Hindlimb muscle (tissue), 1 donor: ENCODE measurements at regions not wholly inside any gene's neighbourhood (a gene's known extent, or its start where the extent isn't known, plus 50 kb on each side); places are given as distances from the start of the nearest gene placed in this dataset.

Source experiments
- DNase-seq: peaks from one replicate; pipeline ENCODE4 v3.0.0-alpha.2; 2013

DNA sequence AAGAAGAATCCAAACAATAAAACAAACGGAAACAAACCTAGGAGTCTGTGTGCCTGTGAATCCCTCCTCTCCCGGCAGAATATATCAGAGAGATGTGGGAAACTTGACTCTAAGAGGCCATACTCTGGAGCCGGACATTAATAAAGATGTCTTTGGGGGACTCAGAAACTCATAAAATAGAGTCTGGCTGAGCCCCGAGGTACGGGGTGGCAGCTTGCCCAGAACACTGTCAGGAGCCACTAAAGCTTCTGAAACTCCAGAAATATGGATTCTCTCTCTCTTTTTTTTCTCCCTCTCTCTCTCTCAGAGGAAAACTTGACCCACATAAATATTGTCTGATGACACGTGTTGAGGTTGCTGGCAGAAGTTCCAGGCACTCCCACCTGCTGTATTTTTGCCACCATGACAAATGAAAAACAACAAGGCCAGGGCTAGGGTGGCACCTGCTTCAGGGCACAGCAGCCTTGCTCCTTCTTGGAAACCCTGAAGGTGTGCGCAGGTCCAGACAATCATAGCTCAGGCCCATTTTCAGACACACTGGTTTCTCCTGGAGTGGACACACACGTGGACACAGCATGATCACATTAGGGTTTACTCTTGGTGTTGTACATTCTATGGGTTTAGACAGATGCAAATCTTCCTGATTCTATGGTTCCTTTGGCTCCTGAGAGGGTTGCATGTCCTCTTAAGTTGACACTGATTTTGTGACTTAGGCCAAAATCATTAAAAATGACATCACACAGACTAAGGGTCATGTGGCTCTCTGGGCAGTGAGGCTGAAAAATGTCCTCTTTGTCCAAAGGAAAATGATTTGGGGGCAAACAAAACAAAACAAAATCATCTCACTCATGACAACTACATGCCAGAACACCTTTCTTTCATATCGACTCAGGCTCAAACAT, 282.6 kb upstream of the IRX3 start:
- DNase-seq: peak; percentile 51

DNA sequence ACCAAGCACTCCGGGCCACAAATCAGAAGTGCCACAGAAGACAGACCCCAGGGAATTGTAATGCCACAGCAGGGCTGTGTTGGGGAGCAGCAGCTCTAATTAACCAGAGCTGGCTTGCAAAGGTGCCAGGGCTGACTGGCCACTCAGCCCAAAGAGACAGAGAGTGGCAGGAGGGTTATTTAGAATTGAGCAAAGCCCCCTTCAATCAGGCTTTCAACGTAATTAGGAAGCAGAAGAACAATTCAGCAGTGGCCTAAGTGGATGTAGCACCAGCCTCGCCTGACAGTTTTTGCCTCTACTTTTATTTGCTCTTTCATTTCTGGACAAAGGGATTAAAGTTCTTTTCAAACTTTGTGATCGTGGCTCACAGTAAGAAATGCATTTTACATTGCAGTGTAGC, 278.3 kb upstream of the IRX3 start:
- DNase-seq: no peak

GRCh38 chr16:54554581-54554980, 268.0 kb upstream of the IRX3 start:
- DNase-seq: no peak

DNA sequence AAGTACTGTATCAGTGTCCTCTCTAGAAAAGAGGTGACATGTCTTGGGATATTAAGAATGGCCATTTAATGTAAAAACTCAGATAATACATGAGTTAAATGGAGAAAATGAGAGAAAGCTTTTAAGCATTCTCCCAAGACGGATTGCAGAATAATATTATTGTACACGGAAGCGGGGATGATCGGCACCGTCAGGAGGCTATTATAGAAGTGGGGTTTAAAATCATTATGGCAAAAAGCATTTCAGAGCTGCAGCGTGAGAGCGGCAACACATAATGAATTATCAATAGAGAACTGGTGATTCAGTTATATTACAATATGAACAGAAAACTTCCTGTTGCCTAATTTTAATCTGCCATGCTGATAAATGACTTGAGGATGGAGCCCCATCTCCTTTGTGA, 261.7 kb upstream of the IRX3 start:
- no peak for DNase-seq

DNA sequence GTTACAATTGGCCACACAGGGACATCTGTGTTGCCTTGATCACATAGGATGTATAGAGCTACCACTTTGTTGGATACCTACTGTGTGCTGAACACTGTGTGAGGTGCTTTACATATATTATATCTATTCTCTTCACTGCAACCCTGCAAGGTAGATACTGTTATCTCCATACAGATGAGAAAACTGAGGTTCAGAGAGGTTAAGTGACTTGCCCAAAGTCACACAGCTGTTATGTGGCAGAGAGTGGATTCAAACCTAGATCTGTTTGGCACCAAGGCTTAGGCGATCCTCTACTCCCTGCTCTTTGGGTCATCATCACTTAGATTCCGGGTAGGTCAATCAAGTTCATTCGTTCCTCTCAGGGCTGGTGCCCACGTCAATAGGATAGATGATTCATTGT, 260.5 kb upstream of the IRX3 start:
- no peak for DNase-seq

- DNase-seq: peak; percentile 62
Measured at GRCh38 chr16:54546521-54546920, 259.9 kb upstream of the IRX3 start.

GRCh38 chr16:54545854-54546511, 259.4 kb upstream of the IRX3 start:
- DNase-seq: peak; percentile 5

- DNase-seq: no peak
Measured at GRCh38 chr16:54544553-54545180, 258.1 kb upstream of the IRX3 start.

DNA sequence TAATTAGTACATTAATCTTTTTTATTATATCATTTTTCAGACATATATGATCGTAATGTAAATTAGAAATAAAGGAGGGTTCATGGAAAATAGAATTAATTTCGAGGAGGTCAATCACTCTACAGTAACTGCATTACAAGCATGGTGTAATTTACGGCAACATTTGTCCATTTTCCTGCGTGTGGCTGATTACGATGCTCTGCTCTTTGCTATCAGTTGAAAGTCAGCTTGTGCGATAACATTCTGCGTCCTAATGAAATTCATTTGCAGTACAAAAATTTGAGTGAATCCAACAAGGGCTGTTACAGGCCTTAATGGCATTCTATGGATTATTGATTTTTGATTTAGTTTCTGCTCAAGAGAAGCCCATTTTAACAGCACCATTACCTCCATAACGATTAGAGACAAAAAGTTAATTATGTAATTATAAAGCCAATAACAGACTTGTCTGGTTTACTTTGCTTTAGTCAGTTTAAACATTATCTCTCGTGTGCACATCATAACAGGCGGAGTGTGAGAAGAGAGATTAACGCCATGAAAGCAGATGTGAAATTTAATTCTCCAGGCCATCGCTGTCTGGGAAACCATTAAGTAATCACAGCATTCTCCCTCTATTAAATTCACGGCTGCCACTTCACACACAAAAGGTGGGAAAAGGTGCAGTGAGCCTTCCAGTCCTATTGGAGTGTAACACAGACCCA, 256.4 kb upstream of the IRX3 start:
- DNase-seq: no peak

DNA sequence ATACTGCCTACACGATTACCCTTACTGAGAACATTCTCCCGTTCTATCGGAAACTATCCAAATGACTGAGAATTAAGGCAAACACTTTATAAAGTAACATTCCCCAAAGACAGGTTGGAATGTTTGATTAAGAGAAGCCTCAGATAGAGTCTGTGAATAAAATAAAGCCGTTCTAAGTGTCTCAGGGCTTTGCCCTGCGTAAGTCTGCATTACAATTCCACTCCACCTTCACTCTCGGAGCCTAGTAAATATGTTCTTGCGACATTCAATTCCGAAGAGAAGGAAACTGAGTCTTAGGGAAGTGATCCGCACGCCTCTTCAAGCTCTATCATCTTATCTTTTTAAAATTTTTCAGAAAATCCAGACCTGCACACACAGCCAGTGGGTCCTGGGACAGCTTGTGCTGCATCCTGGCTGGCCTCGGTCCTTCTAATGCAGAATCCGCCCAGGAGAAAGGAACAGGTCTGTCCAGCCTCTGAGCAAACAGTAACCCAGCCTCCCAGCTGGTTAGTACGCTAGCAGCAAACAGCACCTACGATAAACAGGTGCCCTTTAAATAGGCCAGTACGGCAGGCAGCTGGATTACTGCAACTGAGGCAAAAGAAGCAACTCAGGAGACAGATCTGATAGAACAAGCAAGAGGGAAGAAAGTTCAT, 254.1 kb upstream of the IRX3 start:
- no peak for DNase-seq

DNA sequence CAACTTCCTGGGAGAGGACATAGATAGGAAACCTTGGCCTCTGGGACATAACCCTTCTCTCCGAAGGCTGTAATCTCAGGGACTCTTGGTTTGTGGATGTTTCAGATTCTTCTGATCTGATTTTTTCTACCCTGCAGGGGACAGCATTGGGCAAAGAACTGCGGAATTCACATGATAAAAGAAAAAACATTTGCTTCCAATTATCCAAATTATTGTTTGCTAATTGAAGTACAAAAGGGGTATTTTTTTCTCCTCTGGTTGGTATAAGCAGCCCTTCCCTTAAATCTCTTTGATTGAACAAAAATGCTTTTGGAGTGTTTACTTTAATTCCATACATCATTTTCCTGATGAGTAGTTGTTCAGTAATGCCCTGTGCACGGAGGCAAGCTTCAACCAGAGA, 251.7 kb upstream of the IRX3 start:
- DNase-seq: no peak

- DNase-seq: no peak
Measured at GRCh38 chr16:54533856-54534490, 247.4 kb upstream of the IRX3 start.

DNA sequence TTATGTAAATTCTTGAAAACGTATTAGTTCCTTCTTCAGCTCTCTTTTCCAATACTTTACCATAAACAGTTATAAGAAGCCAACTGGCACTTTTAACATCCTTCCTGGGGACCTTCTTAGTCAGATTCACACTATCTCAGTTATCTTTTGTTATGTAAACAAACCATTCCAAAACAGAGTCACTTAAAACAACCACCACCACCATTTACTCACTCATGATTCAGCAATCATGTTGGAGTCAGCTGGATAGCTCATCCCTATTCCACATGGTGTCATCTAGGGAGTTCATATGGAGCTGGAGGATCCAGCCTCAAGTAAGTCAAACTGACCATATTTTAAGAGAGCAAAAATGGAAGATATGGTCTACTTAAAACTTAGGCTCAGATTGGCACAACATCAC, 240.3 kb upstream of the IRX3 start:
- DNase-seq: no peak

- no peak for DNase-seq
Measured at GRCh38 chr16:54526087-54526486, 239.5 kb upstream of the IRX3 start.

GRCh38 chr16:54525104-54525503, 238.5 kb upstream of the IRX3 start:
- DNase-seq: no peak

DNA sequence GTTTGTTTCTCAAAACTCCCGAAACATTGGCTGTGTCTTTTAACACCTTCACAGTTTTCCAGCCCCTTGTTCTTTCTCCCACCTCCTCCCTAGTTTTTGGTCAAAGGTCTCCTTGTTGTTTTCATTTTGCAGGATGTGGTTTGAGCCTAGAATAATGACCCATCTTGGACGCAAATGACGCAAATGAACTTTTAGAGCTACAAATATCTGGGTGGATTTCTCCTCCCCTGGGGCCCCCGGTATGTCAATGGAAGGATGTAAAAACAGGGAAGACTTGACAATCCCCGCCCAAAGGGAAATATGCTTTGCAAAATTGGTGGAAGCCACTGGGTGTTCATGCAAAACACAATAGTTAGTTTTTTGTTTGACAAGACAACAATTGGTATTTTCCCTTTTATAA, 236.0 kb upstream of the IRX3 start:
- no peak for DNase-seq

GRCh38 chr16:54521327-54521726, 234.7 kb upstream of the IRX3 start:
- DNase-seq: no peak

DNA sequence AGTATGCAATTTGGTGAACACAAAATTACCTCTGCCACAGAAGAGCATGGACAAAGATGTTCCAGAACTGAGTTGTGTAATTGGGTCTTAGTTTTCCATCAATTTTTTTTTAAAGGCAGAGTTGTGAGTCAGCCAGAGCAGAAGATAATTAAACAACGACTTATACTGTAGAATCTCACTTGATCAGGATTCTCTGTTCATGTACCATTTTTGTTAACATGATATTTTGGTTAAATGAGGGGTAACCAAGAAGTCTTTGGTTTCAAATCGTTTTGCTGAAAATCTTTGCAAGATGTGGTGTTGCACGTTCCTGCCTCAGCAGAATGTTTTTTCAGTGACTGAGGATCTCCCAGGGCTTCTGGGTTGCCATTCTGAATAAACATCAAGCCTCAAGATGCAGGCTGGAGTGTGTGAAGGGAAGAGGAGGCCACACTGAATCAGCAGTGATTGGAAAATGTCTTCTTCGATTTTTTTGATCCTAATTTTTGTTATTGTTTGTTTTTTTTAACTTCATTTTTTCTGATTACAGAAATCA, 232.6 kb upstream of the IRX3 start:
- DNase-seq: no peak

GRCh38 chr16:54517181-54517580, 230.6 kb upstream of the IRX3 start:
- no peak for DNase-seq

DNA sequence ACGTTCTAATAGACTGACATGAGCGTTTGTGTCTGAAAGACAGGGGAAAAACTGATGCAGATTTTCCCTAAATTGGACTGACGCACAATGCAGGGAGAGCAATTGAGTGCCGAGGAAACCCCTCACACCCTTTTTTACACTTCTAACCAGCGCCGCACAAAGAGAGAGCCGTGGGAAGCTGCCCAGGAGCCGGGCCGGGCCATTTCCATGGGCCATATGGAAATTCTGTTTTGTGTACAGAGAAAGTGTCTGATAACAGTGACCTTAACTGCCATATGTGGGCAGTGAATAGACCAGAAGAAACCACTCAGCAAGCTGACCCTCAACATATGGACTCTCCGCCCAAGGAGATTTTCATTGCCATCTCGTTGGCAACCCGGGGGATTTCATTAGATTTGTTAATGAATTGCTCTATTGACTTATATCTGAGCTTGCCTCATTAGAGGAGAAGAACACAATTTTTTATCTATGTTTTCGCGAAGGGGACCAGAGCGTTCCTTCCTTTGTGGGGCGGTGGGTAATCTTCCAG, 225.9 kb upstream of the IRX3 start:
- no peak for DNase-seq

GRCh38 chr16:54511222-54511731, 224.7 kb upstream of the IRX3 start:
- DNase-seq: peak; percentile 37
